ENCODE measurements at regions not wholly inside any gene's neighbourhood (a gene's known extent, or its start where the extent isn't known, plus 50 kb on each side); places are given as distances from the start of the nearest gene placed in this dataset.

DNA sequence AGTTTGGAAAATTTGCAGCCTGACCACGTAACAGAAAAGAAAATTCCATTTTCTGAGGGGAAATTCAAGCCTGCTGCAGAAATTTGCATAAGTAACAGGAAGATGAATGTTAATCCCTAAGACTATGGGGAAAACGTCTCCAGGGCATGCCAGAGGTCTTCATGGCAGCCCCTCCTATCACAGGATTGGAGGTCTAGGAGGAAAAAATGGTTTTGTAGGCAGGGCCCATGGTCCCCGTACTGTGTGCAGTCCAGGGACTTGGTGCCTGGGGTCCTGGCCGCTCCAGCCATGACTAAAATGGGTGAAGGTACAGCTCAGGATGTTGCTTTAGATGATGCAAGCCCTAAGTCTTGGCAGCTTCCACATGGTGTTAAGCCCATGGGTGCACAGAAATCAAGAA lies 437.3 kb upstream of the SEMA3A start:
- no peaks in the 10 kb centered on the region for H3K36me3 ChIP-seq
- H3K4me3 ChIP-seq, result no peak overlapping the region
- no peak overlapping the region for H3K27ac ChIP-seq
- TF ChIP-seq POLR2A (IDR thresholded peaks at IDR 0.05), result no peak
- TF ChIP-seq, protein P1, sequence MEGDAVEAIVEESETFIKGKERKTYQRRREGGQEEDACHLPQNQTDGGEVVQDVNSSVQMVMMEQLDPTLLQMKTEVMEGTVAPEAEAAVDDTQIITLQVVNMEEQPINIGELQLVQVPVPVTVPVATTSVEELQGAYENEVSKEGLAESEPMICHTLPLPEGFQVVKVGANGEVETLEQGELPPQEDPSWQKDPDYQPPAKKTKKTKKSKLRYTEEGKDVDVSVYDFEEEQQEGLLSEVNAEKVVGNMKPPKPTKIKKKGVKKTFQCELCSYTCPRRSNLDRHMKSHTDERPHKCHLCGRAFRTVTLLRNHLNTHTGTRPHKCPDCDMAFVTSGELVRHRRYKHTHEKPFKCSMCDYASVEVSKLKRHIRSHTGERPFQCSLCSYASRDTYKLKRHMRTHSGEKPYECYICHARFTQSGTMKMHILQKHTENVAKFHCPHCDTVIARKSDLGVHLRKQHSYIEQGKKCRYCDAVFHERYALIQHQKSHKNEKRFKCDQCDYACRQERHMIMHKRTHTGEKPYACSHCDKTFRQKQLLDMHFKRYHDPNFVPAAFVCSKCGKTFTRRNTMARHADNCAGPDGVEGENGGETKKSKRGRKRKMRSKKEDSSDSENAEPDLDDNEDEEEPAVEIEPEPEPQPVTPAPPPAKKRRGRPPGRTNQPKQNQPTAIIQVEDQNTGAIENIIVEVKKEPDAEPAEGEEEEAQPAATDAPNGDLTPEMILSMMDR (IDR thresholded peaks at IDR 0.05), result no peak
- ATAC-seq (no peak), DNase-seq (no peak)
- intact Hi-C loops (cut with DNase I), result no loop called here
- H3K4me1 ChIP-seq, result no peaks in the 10 kb centered on the region
- WGBS, 4 donors, result 88 to 90% (median 89%) methylated on average over 4 of the region's 4 CpGs
- peaks cover 0 to 34% (median 4%) of the 10 kb centered on the region in 12 donors for H3K9me3 ChIP-seq
- no peaks in the 10 kb centered on the region for H3K27me3 ChIP-seq

DNA sequence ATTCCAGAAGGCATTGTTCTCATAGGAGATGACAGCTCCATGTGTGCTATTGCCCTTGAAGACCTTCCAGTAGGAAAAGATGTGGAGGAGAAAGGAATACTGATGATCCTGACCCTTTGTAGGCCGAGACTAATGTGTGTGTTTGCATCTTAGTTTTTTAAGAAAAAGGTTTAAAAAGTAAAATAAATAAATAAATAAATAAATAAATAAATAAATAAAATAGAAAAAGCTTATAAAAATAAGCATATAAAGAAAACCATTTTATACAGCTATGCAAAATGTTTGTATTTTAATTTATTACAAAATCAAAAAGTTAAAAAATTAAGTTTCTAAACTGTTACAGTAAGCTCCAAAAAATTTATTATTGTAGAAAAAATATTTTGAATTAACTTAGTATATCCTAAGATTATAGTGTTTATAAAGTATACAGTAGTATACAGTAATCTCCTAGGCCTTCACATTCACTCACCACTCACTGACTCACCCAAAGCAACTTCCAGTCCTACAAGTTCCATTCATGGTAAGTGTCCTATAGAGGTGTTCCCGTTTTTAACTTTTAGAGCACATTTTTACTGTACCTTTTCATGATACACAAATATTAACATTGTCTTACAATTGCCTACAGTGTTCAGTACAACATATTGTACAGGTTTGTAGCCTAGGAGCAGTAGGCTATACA lies 435.2 kb upstream of the SEMA3A start:
- intact Hi-C loops (cut with DNase I), result no loop called here
- 94 to 98% (median 95%) methylated on average over 2 of the region's 2 CpGs for WGBS, 4 donors

DNA sequence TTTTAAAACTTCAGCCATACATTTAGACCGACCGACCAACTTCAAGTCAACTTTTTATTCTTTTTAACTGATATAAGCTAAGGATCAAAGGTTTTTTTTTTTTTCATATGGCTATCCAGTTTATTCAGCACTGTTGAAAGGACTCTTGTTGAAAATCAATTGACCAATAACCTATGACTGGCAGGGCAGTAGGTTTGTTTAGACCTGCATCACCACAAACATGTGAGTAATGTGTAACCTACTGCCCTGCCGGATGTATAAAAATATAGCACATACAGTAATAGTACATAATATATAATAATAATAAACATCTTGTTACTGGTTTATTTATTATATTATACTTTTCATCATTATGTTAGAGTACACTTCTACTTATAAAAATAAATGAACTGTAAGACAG lies 434.6 kb upstream of the SEMA3A start:
- H3K36me3 ChIP-seq, result no peaks in the 10 kb centered on the region
- H3K27ac ChIP-seq, result no peak overlapping the region
- H3K4me1 ChIP-seq, result no peaks in the 10 kb centered on the region
- no peak for DNase-seq
- intact Hi-C loops (cut with DNase I), result no loop called here
- no peak overlapping the region for H3K4me3 ChIP-seq
- no peaks in the 10 kb centered on the region for H3K27me3 ChIP-seq
- peaks cover 0 to 14% (median 4%) of the 10 kb centered on the region in 12 donors for H3K9me3 ChIP-seq
- 98 to 100% (median 99%) methylated on average over 3 of the region's 3 CpGs for WGBS, 4 donors
- no peak for TF ChIP-seq POLR2A (IDR thresholded peaks at IDR 0.05)
- TF ChIP-seq, protein P1 (IDR thresholded peaks at IDR 0.05), result no peak
- no peak for ATAC-seq

More for the DNA sequence above, 435.2 kb upstream of the SEMA3A start:
- DNase-seq, result no peak
- H3K27me3 ChIP-seq, result no peaks in the 10 kb centered on the region
- no peaks in the 10 kb centered on the region for H3K4me1 ChIP-seq
- H3K4me3 ChIP-seq, result no peak overlapping the region
- H3K36me3 ChIP-seq, result no peaks in the 10 kb centered on the region
- TF ChIP-seq, protein P1 (IDR thresholded peaks at IDR 0.05), result no peak
- no peak for TF ChIP-seq POLR2A (IDR thresholded peaks at IDR 0.05)
- H3K27ac ChIP-seq, result no peak overlapping the region
- peaks cover 0 to 19% (median 4%) of the 10 kb centered on the region in 12 donors for H3K9me3 ChIP-seq
- ATAC-seq, result no peak

DNA sequence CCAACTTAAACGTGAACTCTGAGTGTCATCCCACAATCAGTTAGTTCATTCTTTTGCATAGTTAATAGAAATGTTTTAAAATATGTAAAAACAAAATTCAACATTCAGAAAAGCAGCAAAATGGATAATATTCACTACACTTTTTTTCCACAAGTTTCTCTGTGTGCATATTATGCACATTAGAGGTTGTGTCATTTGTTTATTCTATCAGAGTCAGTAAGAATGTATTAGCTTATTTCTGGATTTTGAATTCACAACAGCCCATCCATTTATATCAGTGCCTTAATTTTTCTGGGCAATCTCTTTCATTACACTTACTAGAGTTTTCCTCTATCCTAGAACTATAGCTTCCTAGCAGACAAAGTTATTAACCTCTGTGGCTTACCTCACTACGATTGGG lies 432.7 kb upstream of the SEMA3A start:
- no peak overlapping the region for H3K27ac ChIP-seq
- TF ChIP-seq POLR2A (IDR thresholded peaks at IDR 0.05), result no peak
- TF ChIP-seq, protein P1 (IDR thresholded peaks at IDR 0.05), result no peak
- H3K36me3 ChIP-seq, result no peaks in the 10 kb centered on the region
- DNase-seq, result no peak
- peaks cover 0 to 7% (median 1%) of the 10 kb centered on the region in 12 donors for H3K9me3 ChIP-seq
- 40 to 81% (median 53%) methylated on average over 2 of the region's 2 CpGs for WGBS, 4 donors
- intact Hi-C loops (cut with DNase I), result no loop called here
- H3K4me1 ChIP-seq, result no peaks in the 10 kb centered on the region
- H3K27me3 ChIP-seq, result no peaks in the 10 kb centered on the region
- H3K4me3 ChIP-seq, result no peak overlapping the region
- ATAC-seq, result no peak
